ENCODE measurements at regions not wholly inside any gene's neighbourhood (a gene's known extent, or its start where the extent isn't known, plus 50 kb on each side); places are given as distances from the start of the nearest gene placed in this dataset.

GRCh38 chr1:88286716-88287115, 397.4 kb upstream of the PKN2 start:
- TF ChIP-seq POLR2A (IDR thresholded peaks at IDR 0.05) (no peak), CTCF (IDR thresholded peaks at IDR 0.05) (no peak)
- Histone ChIP-seq H3K27ac (no peak overlapping the region), H3K27me3 (no peaks in the 10 kb centered on the region), H3K36me3 (no peaks in the 10 kb centered on the region), H3K9me3 (no peaks in the 10 kb centered on the region), H3K4me1 (no peaks in the 10 kb centered on the region), H3K4me3 (no peak overlapping the region)
- WGBS, 4 donors: 45 to 80% (median 54%) methylated on average over 1 of the region's 1 CpG
- ATAC-seq (no peak), DNase-seq (no peak)
- intact Hi-C loops (cut with DNase I): loop anchor here in 1 of 10 donors (10.0 kb wide), 1 partner anchor 102 kb away; no protein-coding TSS in a partner anchor

GRCh38 chr1:88288571-88288970, 395.5 kb upstream of the PKN2 start:
- Histone ChIP-seq H3K4me3 (no peak overlapping the region), H3K4me1 (no peaks in the 10 kb centered on the region), H3K36me3 (no peaks in the 10 kb centered on the region), H3K27me3 (no peaks in the 10 kb centered on the region), H3K9me3 (no peaks in the 10 kb centered on the region), H3K27ac (no peak overlapping the region)
- no peak for TF ChIP-seq POLR2A (IDR thresholded peaks at IDR 0.05)
- no peak for TF ChIP-seq CTCF (IDR thresholded peaks at IDR 0.05)
- DNase-seq (no peak), ATAC-seq (no peak)
- intact Hi-C loops (cut with DNase I): loop anchor here in 1 of 10 donors (10.0 kb wide), 1 partner anchor 104 kb away; no protein-coding TSS in a partner anchor
- 71 to 87% (median 75%) methylated on average over 2 of the region's 2 CpGs for WGBS, 4 donors

- H3K27me3 ChIP-seq: no peaks in the 10 kb centered on the region
- 61 to 74% (median 70%) methylated on average over 2 of the region's 2 CpGs for WGBS, 4 donors
- no peak for ATAC-seq
- intact Hi-C loops (cut with DNase I): loop anchor here in 3 of 10 donors (5.0 to 10.0 kb wide), 3 partner anchors 105 to 1155 kb away; no protein-coding TSS in a partner anchor
- H3K36me3 ChIP-seq: no peaks in the 10 kb centered on the region
- H3K4me3 ChIP-seq: no peak overlapping the region
- TF ChIP-seq CTCF (IDR thresholded peaks at IDR 0.05) (no peak), POLR2A (IDR thresholded peaks at IDR 0.05) (no peak)
- H3K4me1 ChIP-seq: no peaks in the 10 kb centered on the region
- DNase-seq: no peak
- no peak overlapping the region for H3K27ac ChIP-seq
- H3K9me3 ChIP-seq: no peaks in the 10 kb centered on the region
Measured at GRCh38 chr1:88289401-88290102, 394.5 kb upstream of the PKN2 start.

GRCh38 chr1:88291611-88292354, 392.3 kb upstream of the PKN2 start:
- no peaks in the 10 kb centered on the region for H3K27me3 ChIP-seq
- H3K27ac ChIP-seq: no peak overlapping the region
- H3K4me3 ChIP-seq: no peak overlapping the region
- no peaks in the 10 kb centered on the region for H3K4me1 ChIP-seq
- 37 to 59% (median 51%) methylated on average over 5 of the region's 5 CpGs for WGBS, 4 donors
- DNase-seq (no peak), ATAC-seq (no peak)
- no peaks in the 10 kb centered on the region for H3K36me3 ChIP-seq
- no peak for TF ChIP-seq CTCF (IDR thresholded peaks at IDR 0.05)
- no peak for TF ChIP-seq POLR2A (IDR thresholded peaks at IDR 0.05)
- intact Hi-C loops (cut with DNase I): loop anchor here in 2 of 10 donors (5.0 to 10.0 kb wide), 2 partner anchors 109 to 1157 kb away; no protein-coding TSS in a partner anchor
- no peaks in the 10 kb centered on the region for H3K9me3 ChIP-seq
